GM19468 (cell line): ENCODE measurements at regions not wholly inside any gene's neighbourhood (a gene's known extent, or its start where the extent isn't known, plus 50 kb on each side); places are given as distances from the start of the nearest gene placed in this dataset.

Experiments
- ATAC-seq: cut with Tn5 transposase; IDR thresholded peaks from one replicate; pipeline ENCODE4 v1.9.1; 2021; ENCODE audit warnings: mild to moderate bottlenecking, moderate library complexity, moderate number of reproducible peaks; ENCODE audit not compliant: unreplicated experiment; ENCODE audit errors: extremely low read depth

- ATAC-seq = peak; percentile 73
Observed at GRCh38 chr14:86038387-86039042, 508.6 kb downstream of the FLRT2 start.

- ATAC-seq = peak; percentile 52
Observed at GRCh38 chr14:86035882-86036281, 505.9 kb downstream of the FLRT2 start.

- ATAC-seq = no peak
Observed at GRCh38 chr14:86027990-86028389, 498.0 kb downstream of the FLRT2 start.

- ATAC-seq = no peak
Observed at GRCh38 chr14:86027144-86027543, 497.2 kb downstream of the FLRT2 start.

GRCh38 chr14:86022031-86022629, 492.2 kb downstream of the FLRT2 start:
- ATAC-seq = no peak

- ATAC-seq = no peak
Observed at GRCh38 chr14:86020841-86021240, 490.9 kb downstream of the FLRT2 start.

- ATAC-seq = no peak
Observed at GRCh38 chr14:86015941-86016340, 486.0 kb downstream of the FLRT2 start.

GRCh38 chr14:86015511-86015910, 485.6 kb downstream of the FLRT2 start:
- ATAC-seq = no peak

- no peak for ATAC-seq
Observed at GRCh38 chr14:86013641-86014040, 483.7 kb downstream of the FLRT2 start.

- no peak for ATAC-seq
Observed at GRCh38 chr14:86012461-86012860, 482.5 kb downstream of the FLRT2 start.

GRCh38 chr14:86003998-86004397, 474.1 kb downstream of the FLRT2 start:
- ATAC-seq = no peak

- ATAC-seq = no peak
Observed at GRCh38 chr14:85996551-85996950, 466.6 kb downstream of the FLRT2 start.

- ATAC-seq = no peak
Observed at GRCh38 chr14:85991156-85991555, 461.2 kb downstream of the FLRT2 start.

- no peak for ATAC-seq
Observed at GRCh38 chr14:85987907-85988306, 458.0 kb downstream of the FLRT2 start.

- ATAC-seq = no peak
Observed at GRCh38 chr14:85987292-85987691, 457.3 kb downstream of the FLRT2 start.

- ATAC-seq = no peak
Observed at GRCh38 chr14:85978582-85979250, 448.8 kb downstream of the FLRT2 start.

- no peak for ATAC-seq
Observed at GRCh38 chr14:85974602-85975001, 444.7 kb downstream of the FLRT2 start.

- ATAC-seq = no peak
Observed at GRCh38 chr14:85963486-85963885, 433.5 kb downstream of the FLRT2 start.

GRCh38 chr14:85960756-85961155, 430.8 kb downstream of the FLRT2 start:
- no peak for ATAC-seq

GRCh38 chr14:85959063-85959462, 429.1 kb downstream of the FLRT2 start:
- no peak for ATAC-seq

- no peak for ATAC-seq
Observed at GRCh38 chr14:85958069-85958468, 428.1 kb downstream of the FLRT2 start.

GRCh38 chr14:85953265-85953664, 423.3 kb downstream of the FLRT2 start:
- ATAC-seq = no peak
